ENCODE measurements at regions not wholly inside any gene's neighbourhood (a gene's known extent, or its start where the extent isn't known, plus 50 kb on each side); places are given as distances from the start of the nearest gene placed in this dataset.

DNA sequence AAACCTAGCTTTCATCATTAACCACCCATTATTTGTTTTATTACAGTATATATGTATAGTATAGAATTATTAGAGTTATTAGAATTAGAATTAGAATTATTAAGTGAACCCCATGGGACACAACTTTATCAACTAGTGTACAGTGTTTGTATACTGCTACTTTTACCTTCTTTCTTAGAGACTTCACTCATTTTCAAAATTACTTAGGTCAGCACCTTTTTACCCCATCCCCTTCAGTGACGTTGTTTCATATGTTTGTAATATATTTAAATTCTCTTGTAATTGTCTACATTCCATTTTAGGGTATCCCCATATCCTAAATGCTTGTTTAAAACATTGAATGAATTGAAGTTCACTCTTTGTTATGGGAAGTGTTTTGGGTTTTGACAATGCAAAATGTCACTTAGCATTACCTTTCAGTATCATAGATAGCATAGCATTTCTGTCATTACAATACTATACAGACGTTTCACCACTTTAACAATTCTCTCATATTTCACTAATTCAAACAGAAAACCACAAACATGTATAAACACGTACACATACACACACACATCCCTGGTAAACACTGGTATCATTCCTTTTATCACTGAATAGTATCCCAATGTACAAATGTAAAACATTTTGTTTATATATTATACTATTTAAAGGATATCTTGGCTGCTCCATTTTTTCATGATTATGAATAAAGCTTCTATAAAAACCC is 229.9 kb upstream of the MAGI2 start:
- no peak for ATAC-seq (ENCODE audit: insufficient number of reproducible peaks, low FRiP score, low read depth)

DNA sequence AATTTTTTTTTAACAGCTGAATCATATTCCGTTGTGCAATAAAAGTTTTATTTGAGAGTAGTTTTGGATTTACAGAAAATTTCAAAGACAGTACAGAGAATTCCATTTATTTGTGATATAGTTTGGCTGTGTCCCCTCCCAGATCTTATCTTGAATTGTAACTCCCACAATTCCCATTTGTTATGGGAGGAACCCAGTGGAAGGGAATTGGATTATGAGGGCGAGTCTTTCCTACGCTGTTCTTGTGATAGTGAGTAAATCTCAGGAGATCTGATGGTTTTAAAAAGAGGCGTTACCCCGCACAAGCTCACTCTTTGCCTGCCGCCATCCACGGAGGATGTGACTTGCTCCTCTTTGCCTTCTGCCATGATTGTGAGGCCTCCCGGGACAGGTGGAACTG is 228.0 kb upstream of the MAGI2 start:
- H3K27me3 ChIP-seq (replicated peaks; ENCODE audit: insufficient read depth): no peaks in the 10 kb centered on the region
- H3K27ac ChIP-seq: no peak overlapping the region
- ATAC-seq (ENCODE audit: insufficient number of reproducible peaks, low FRiP score, low read depth) (no peak), DNase-seq (ENCODE audit: low spot score) (no peak)
- TF ChIP-seq, protein P1, sequence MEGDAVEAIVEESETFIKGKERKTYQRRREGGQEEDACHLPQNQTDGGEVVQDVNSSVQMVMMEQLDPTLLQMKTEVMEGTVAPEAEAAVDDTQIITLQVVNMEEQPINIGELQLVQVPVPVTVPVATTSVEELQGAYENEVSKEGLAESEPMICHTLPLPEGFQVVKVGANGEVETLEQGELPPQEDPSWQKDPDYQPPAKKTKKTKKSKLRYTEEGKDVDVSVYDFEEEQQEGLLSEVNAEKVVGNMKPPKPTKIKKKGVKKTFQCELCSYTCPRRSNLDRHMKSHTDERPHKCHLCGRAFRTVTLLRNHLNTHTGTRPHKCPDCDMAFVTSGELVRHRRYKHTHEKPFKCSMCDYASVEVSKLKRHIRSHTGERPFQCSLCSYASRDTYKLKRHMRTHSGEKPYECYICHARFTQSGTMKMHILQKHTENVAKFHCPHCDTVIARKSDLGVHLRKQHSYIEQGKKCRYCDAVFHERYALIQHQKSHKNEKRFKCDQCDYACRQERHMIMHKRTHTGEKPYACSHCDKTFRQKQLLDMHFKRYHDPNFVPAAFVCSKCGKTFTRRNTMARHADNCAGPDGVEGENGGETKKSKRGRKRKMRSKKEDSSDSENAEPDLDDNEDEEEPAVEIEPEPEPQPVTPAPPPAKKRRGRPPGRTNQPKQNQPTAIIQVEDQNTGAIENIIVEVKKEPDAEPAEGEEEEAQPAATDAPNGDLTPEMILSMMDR (IDR thresholded peaks at IDR 0.05): no peak
- no peaks in the 10 kb centered on the region for H3K9me3 ChIP-seq
- H3K4me1 ChIP-seq (ENCODE audit: control insufficient read depth in 1 of 2, low read depth in 2 of 2): no peaks in the 10 kb centered on the region
- no peaks in the 10 kb centered on the region for H3K36me3 ChIP-seq
- no peak overlapping the region for H3K4me3 ChIP-seq

More for the DNA sequence above, 229.9 kb upstream of the MAGI2 start:
- Histone ChIP-seq H3K27ac (no peak overlapping the region), H3K4me3 (no peak overlapping the region), H3K27me3 (replicated peaks; ENCODE audit: insufficient read depth) (no peaks in the 10 kb centered on the region), H3K36me3 (no peaks in the 10 kb centered on the region), H3K9me3 (no peaks in the 10 kb centered on the region), H3K4me1 (ENCODE audit: control insufficient read depth in 1 of 2, low read depth in 2 of 2) (no peaks in the 10 kb centered on the region)
- no peak for DNase-seq (ENCODE audit: low spot score)
- TF ChIP-seq, protein P1 (IDR thresholded peaks at IDR 0.05): no peak

DNA sequence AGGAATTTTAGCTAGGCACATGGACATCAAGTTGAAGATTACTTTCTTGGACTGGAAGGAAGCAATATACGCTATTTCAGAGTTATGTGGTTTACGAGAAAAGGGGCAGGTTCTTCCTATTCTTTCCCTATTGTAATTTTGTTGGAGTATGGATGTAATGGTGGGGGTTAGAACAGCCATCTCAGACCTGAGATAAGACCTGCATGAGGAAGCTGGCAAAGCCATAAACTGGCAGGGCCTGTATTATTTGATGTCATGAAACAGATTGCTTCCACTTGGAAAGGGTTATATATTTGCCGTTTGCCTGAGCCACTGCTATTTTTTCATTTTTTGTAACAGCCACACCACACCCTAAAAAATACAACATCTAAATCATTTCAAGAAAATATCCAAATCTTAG is 220.5 kb upstream of the MAGI2 start:
- Histone ChIP-seq H3K4me3 (no peak overlapping the region), H3K36me3 (no peaks in the 10 kb centered on the region), H3K27me3 (replicated peaks; ENCODE audit: insufficient read depth) (peaks cover 3% of the 10 kb centered on the region), H3K9me3 (no peaks in the 10 kb centered on the region), H3K27ac (no peak overlapping the region), H3K4me1 (ENCODE audit: control insufficient read depth in 1 of 2, low read depth in 2 of 2) (no peaks in the 10 kb centered on the region)
- ATAC-seq (ENCODE audit: insufficient number of reproducible peaks, low FRiP score, low read depth) (no peak), DNase-seq (ENCODE audit: low spot score) (no peak)
- TF ChIP-seq, protein P1 (IDR thresholded peaks at IDR 0.05): no peak

DNA sequence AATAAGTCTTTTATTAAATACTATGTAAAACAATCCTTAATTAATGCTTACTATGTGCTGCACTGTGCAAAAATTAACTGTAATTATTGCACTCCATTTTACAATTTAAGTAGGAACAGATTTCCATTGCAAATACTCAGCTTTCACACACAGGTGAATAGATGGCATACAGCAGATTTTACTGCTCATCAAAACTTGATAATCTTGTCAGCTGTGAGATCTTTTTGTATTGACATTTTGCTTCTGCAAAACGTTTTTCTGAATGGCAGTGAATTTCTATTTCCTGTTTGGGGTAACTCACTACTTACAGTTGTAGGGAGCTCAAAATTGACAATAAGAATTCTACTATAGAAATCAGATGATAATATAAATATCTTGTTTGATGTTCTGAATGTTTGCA is 220.0 kb upstream of the MAGI2 start:
- H3K4me1 ChIP-seq (ENCODE audit: control insufficient read depth in 1 of 2, low read depth in 2 of 2): no peaks in the 10 kb centered on the region
- H3K27me3 ChIP-seq (replicated peaks; ENCODE audit: insufficient read depth): peaks cover 3% of the 10 kb centered on the region
- H3K4me3 ChIP-seq: no peak overlapping the region
- no peaks in the 10 kb centered on the region for H3K36me3 ChIP-seq
- DNase-seq (ENCODE audit: low spot score) (no peak), ATAC-seq (ENCODE audit: insufficient number of reproducible peaks, low FRiP score, low read depth) (no peak)
- TF ChIP-seq, protein P1 (IDR thresholded peaks at IDR 0.05): no peak
- H3K27ac ChIP-seq: no peak overlapping the region
- no peaks in the 10 kb centered on the region for H3K9me3 ChIP-seq

DNA sequence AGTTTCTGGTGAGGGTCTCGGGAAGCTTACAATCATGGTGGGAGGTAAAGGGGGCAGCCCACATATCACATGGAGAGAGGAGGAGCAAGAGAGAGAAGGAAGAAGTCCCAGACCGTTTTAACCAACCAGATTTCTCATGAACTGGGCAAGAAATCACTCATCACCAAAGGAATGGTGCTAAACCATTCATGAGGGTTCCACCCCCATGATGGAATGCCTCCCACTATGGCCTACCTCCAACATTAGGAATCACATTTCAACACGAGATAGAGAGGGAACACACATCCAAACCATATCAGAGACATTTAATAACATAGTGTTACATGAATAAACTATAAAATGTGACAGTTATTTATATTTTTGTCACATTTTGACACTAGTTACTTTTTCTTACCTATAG is 214.8 kb upstream of the MAGI2 start:
- Histone ChIP-seq H3K27ac (no peak overlapping the region), H3K9me3 (no peaks in the 10 kb centered on the region), H3K4me1 (ENCODE audit: control insufficient read depth in 1 of 2, low read depth in 2 of 2) (no peaks in the 10 kb centered on the region), H3K27me3 (replicated peaks; ENCODE audit: insufficient read depth) (peaks cover under 1% of the 10 kb centered on the region), H3K36me3 (no peaks in the 10 kb centered on the region), H3K4me3 (no peak overlapping the region)
- ATAC-seq (ENCODE audit: insufficient number of reproducible peaks, low FRiP score, low read depth) (no peak), DNase-seq (ENCODE audit: low spot score) (no peak)
- TF ChIP-seq, protein P1 (IDR thresholded peaks at IDR 0.05): no peak

Measured in thoracic aorta (tissue), 2 donors.